Eye (tissue), 1 donor: ENCODE measurements at regions not wholly inside any gene's neighbourhood (a gene's known extent, or its start where the extent isn't known, plus 50 kb on each side); places are given as distances from the start of the nearest gene placed in this dataset.
"Not testable (repeated sequence)": the region's sequence is repeated elsewhere in the genome, so short reads cannot be mapped to it uniquely, and the experiment has no call there.

Experiments used
- DNase-seq: peaks from one replicate; pipeline ENCODE4 v3.0.0-alpha.2; 2015

- DNase-seq: no peak
Measured at GRCh38 chr14:29982171-29982570, 54.5 kb upstream of the PRKD1 start.

GRCh38 chr14:29982993-29983392, 55.3 kb upstream of the PRKD1 start:
- no peak for DNase-seq

- not testable (repeated sequence) for DNase-seq
Measured at GRCh38 chr14:29990344-29990857, 62.8 kb upstream of the PRKD1 start.

GRCh38 chr14:29990993-29991392, 63.3 kb upstream of the PRKD1 start:
- no peak for DNase-seq

GRCh38 chr14:29993143-29993542, 65.5 kb upstream of the PRKD1 start:
- no peak for DNase-seq

- no peak for DNase-seq
Measured at GRCh38 chr14:29999013-29999539, 71.4 kb upstream of the PRKD1 start.

GRCh38 chr14:30002859-30003258, 75.2 kb upstream of the PRKD1 start:
- no peak for DNase-seq

- DNase-seq: peak; percentile 75
Measured at GRCh38 chr14:30005114-30005808, 77.6 kb upstream of the PRKD1 start.

GRCh38 chr14:30006695-30007094, 79.0 kb upstream of the PRKD1 start:
- DNase-seq: no peak

- no peak for DNase-seq
Measured at GRCh38 chr14:30015489-30015888, 87.8 kb upstream of the PRKD1 start.

GRCh38 chr14:30016002-30016401, 88.4 kb upstream of the PRKD1 start:
- DNase-seq: no peak

- no peak for DNase-seq
Measured at GRCh38 chr14:30017370-30017993, 89.8 kb upstream of the PRKD1 start.

- no peak for DNase-seq
Measured at GRCh38 chr14:30020271-30020670, 92.6 kb upstream of the PRKD1 start.

GRCh38 chr14:30020687-30021086, 93.0 kb upstream of the PRKD1 start:
- DNase-seq: no peak

GRCh38 chr14:30023350-30023749, 95.7 kb upstream of the PRKD1 start:
- not testable (repeated sequence) for DNase-seq

GRCh38 chr14:30034152-30034551, 106.5 kb upstream of the PRKD1 start:
- DNase-seq: peak; percentile 48

GRCh38 chr14:30035361-30035760, 107.7 kb upstream of the PRKD1 start:
- no peak for DNase-seq

- no peak for DNase-seq
Measured at GRCh38 chr14:30045720-30046119, 118.1 kb upstream of the PRKD1 start.

GRCh38 chr14:30053103-30053502, 125.5 kb upstream of the PRKD1 start:
- DNase-seq: no peak

- no peak for DNase-seq
Measured at GRCh38 chr14:30054201-30054600, 126.6 kb upstream of the PRKD1 start.

- DNase-seq: peak; percentile 24
Measured at GRCh38 chr14:30058401-30058800, 130.8 kb upstream of the PRKD1 start.

- DNase-seq: no peak
Measured at GRCh38 chr14:30063746-30064145, 136.1 kb upstream of the PRKD1 start.

- no peak for DNase-seq
Measured at GRCh38 chr14:30064454-30064853, 136.8 kb upstream of the PRKD1 start.

- DNase-seq: no peak
Measured at GRCh38 chr14:30069536-30069935, 141.9 kb upstream of the PRKD1 start.
